ENCODE measurements at regions not wholly inside any gene's neighbourhood (a gene's known extent, or its start where the extent isn't known, plus 50 kb on each side); places are given as distances from the start of the nearest gene placed in this dataset.

DNA sequence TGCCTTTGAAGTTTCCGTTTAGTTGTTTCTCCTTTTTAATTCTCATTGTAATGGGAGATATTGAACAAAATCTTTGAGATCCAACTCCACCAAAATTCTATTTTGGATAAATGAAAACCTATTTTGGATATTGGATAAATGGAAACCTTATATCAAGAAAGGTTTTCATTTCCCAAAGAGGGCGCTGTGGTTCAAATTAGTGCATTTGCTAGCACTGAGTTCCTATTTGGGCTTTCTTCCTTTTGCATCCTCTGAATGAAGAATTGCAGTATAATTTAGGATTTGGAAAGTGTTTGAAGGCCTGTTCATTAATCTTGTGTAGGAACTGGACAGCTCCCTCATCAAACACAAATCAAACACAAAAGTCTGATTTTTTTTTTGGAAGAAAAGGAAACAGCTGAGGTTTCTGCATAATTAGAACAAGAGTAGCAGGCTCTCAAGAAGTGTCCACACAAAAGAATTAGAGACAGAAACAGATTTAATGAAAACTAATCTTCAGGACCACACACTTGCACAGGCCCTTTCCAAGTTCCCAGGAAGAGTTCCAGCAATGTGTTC lies 80.8 kb upstream of the KLF14 start:
- ChIA-PET CTCF (no interaction called here), POLR2A (no interaction called here)
- DNase-seq (ENCODE audit: extremely low spot score), result no peak
- TF ChIP-seq, protein P1, sequence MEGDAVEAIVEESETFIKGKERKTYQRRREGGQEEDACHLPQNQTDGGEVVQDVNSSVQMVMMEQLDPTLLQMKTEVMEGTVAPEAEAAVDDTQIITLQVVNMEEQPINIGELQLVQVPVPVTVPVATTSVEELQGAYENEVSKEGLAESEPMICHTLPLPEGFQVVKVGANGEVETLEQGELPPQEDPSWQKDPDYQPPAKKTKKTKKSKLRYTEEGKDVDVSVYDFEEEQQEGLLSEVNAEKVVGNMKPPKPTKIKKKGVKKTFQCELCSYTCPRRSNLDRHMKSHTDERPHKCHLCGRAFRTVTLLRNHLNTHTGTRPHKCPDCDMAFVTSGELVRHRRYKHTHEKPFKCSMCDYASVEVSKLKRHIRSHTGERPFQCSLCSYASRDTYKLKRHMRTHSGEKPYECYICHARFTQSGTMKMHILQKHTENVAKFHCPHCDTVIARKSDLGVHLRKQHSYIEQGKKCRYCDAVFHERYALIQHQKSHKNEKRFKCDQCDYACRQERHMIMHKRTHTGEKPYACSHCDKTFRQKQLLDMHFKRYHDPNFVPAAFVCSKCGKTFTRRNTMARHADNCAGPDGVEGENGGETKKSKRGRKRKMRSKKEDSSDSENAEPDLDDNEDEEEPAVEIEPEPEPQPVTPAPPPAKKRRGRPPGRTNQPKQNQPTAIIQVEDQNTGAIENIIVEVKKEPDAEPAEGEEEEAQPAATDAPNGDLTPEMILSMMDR (IDR thresholded peaks at IDR 0.05; ENCODE audit: control extremely low read depth, extremely low read depth, low read depth, missing control alignments), result peak; percentile 6

DNA sequence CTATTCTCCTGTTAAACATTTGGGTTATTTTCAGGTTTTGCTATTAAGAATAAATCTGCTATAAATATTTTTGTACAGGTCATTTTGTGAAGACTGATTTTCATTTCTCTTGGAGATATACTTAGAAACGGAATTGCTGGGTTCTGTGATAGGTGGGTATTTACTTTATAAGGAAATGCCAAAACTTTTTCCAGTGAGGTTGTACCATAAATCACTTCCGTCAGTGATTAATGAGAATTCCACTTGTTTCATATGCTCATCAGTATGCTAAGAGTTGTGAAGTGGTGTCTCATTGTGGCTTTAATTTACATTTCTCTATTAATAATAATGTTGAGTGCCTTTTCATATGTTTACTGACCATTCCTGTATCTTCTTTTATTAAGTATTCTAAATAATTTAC lies 84.0 kb upstream of the KLF14 start:
- no peak for DNase-seq (ENCODE audit: extremely low spot score)
- POLR2A ChIA-PET, result no interaction called here
- TF ChIP-seq, protein P1 (IDR thresholded peaks at IDR 0.05; ENCODE audit: control extremely low read depth, extremely low read depth, low read depth, missing control alignments), result no peak
- CTCF ChIA-PET, result no interaction called here

DNA sequence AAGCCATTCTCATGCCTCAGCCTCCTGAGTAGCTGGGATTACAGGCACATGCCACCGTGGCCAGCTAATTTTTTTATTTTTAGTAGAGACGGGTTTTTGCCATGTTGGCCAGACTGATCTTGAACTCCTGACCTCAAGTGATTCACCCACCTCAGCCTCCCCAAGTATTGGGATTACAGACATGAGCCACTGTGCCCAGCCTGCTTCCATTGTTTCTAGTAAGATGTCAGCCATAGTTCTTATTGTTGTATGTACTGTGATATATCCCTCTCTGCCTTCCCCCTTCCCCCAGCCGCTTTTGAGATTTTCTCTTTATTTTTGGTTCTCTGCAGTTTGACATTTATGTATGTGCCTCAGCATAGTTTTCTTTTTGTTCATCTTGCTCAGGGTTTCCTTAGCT lies 87.9 kb upstream of the KLF14 start:
- ChIA-PET POLR2A (no interaction called here), CTCF (interaction anchor here (0.9 to 1.8 kb wide), 2 partner anchors 10 to 750 kb away, joined by 3 to 8 read pairs; no protein-coding TSS in a partner anchor)
- TF ChIP-seq, protein P1 (IDR thresholded peaks at IDR 0.05; ENCODE audit: control extremely low read depth, extremely low read depth, low read depth, missing control alignments), result no peak
- DNase-seq (ENCODE audit: extremely low spot score), result no peak

DNA sequence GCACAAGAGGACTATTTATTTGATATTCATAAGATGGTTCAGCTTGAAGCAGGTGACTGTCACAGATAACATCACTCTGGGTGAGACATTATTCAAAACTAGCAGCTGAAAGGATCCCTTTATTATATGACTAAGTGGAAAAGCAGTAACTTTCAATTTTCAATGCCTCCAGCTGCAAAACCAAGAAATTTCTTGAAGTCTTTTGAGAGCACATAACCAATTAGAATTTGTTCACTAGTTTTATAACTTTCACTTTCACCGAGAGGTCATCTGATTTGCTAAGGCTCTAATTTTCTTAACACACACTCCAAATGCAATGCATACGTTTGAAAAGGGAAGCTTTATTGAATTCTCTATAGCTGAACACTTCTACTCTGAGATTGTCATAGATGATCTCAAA lies 88.6 kb upstream of the KLF14 start:
- ChIA-PET CTCF (interaction anchor here (0.6 to 1.8 kb wide), 3 partner anchors 9 to 771 kb away, joined by 3 to 8 read pairs (median 3); no protein-coding TSS in a partner anchor), POLR2A (no interaction called here)
- TF ChIP-seq, protein P1 (IDR thresholded peaks at IDR 0.05; ENCODE audit: control extremely low read depth, extremely low read depth, low read depth, missing control alignments), result no peak
- DNase-seq (ENCODE audit: extremely low spot score), result no peak

DNA sequence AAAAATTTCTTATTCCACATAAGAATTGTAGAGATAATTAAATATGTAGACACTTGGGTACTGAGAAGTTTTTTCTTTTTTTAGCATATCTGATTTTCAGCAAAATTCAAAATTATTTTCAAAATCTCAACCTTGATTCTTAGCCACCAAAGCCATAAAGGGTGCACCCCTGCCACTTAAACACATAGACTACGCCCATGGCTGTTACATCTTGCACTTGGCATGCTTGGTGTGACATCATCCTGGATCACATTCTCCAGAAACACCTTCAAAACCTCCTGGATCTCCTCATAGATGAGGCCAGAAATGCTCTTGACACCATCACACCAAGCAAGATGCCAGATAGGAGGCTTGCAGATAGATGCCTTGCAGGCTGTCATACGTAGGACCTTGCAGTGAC lies 89.1 kb upstream of the KLF14 start:
- DNase-seq (ENCODE audit: extremely low spot score), result no peak
- ChIA-PET CTCF (interaction anchor here (0.6 kb wide), 1 partner anchor 770 kb away, joined by 3 read pairs; no protein-coding TSS in a partner anchor), POLR2A (no interaction called here)
- TF ChIP-seq, protein P1 (IDR thresholded peaks at IDR 0.05; ENCODE audit: control extremely low read depth, extremely low read depth, low read depth, missing control alignments), result no peak

DNA sequence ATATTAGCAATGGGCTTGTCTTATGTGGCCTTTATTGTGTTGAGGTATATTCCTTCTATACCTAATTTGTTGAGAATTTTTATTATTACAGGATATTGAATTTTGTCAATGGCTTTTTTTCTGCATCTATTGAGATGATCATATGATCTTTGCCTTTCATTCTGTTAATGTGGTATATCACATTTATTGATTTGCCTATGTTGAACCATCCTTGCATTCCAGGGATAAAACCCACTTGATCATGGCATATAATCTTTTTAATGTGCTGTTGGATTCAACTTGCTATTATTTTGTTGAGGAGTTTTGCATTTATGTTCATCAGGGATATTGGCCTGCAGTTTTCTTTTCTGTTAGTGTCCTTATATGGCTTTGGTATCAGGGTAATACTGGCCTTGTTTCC lies 91.8 kb upstream of the KLF14 start:
- DNase-seq (ENCODE audit: extremely low spot score), result no peak
- TF ChIP-seq, protein P1 (IDR thresholded peaks at IDR 0.05; ENCODE audit: control extremely low read depth, extremely low read depth, low read depth, missing control alignments), result no peak
- CTCF ChIA-PET, result no interaction called here
- POLR2A ChIA-PET, result no interaction called here
